ENCODE measurements at regions not wholly inside any gene's neighbourhood (a gene's known extent, or its start where the extent isn't known, plus 50 kb on each side); places are given as distances from the start of the nearest gene placed in this dataset.
A peak's percentile ranks its signal among the peaks of the same experiment; 100 is the strongest.

- TF ChIP-seq EZH2phosphoT487 (IDR thresholded peaks at IDR 0.05; ENCODE audit: borderline replicate concordance) (no peak), CTCF (conservative IDR thresholded peaks at IDR 0.05; ENCODE audit: low read length) (no peak)
- Histone ChIP-seq H2AFZ (ENCODE audit: low read length) (peak overlapping the region; percentile 22), H3K36me3 (ENCODE audit: insufficient read depth, low read length) (no peaks in the 10 kb centered on the region), H3K4me2 (ENCODE audit: low read depth, low read length, poor library complexity, severe bottlenecking) (peak overlapping the region; percentile 11), H4K20me1 (ENCODE audit: insufficient read depth, low read length, poor library complexity, severe bottlenecking) (no peaks in the 10 kb centered on the region), H3K27me3 (ENCODE audit: insufficient read depth, low read length, poor library complexity, severe bottlenecking) (no peaks in the 10 kb centered on the region), H3K9me2 (replicated peaks; ENCODE audit: low read depth, low read length) (no peaks in the 10 kb centered on the region), H3K4me1 (ENCODE audit: insufficient read depth, low read length, poor library complexity, severe bottlenecking) (peaks cover 11% of the 10 kb centered on the region), H3K4me3 (ENCODE audit: low read length, poor library complexity, severe bottlenecking) (no peak overlapping the region), H3K9me3 (ENCODE audit: insufficient read depth, low read depth, low read length) (no peaks in the 10 kb centered on the region), H3K9ac (ENCODE audit: low read depth, low read length, poor library complexity, severe bottlenecking) (peak overlapping the region; percentile 8), H3F3A (ENCODE audit: low read depth) (no peaks in the 10 kb centered on the region), H3K79me2 (ENCODE audit: insufficient read depth, low read length) (no peaks in the 10 kb centered on the region)
Measured at GRCh38 chr9:79026316-79026715, 545.4 kb upstream of the TLE4 start.

- Histone ChIP-seq H3K9ac (ENCODE audit: low read depth, low read length, poor library complexity, severe bottlenecking) (no peak overlapping the region), H3K4me3 (ENCODE audit: low read length, poor library complexity, severe bottlenecking) (no peak overlapping the region), H3F3A (ENCODE audit: low read depth) (no peaks in the 10 kb centered on the region), H3K9me2 (replicated peaks; ENCODE audit: low read depth, low read length) (no peaks in the 10 kb centered on the region), H3K27me3 (ENCODE audit: insufficient read depth, low read length, poor library complexity, severe bottlenecking) (no peaks in the 10 kb centered on the region), H3K9me3 (ENCODE audit: insufficient read depth, low read depth, low read length) (no peaks in the 10 kb centered on the region; the same call in 1 of the 2 replicates), H3K36me3 (ENCODE audit: insufficient read depth, low read length) (no peaks in the 10 kb centered on the region), H4K20me1 (ENCODE audit: insufficient read depth, low read length, poor library complexity, severe bottlenecking) (no peaks in the 10 kb centered on the region), H3K4me2 (ENCODE audit: low read depth, low read length, poor library complexity, severe bottlenecking) (no peak overlapping the region), H3K4me1 (ENCODE audit: insufficient read depth, low read length, poor library complexity, severe bottlenecking) (peaks cover 11% of the 10 kb centered on the region), H3K79me2 (ENCODE audit: insufficient read depth, low read length) (no peaks in the 10 kb centered on the region), H2AFZ (ENCODE audit: low read length) (no peak overlapping the region)
- no peak for TF ChIP-seq EZH2phosphoT487 (IDR thresholded peaks at IDR 0.05; ENCODE audit: borderline replicate concordance)
- no peak for TF ChIP-seq CTCF (conservative IDR thresholded peaks at IDR 0.05; ENCODE audit: low read length)
Measured at GRCh38 chr9:79028101-79028500, 543.7 kb upstream of the TLE4 start.

- Histone ChIP-seq H3K79me2 (ENCODE audit: insufficient read depth, low read length) (no peaks in the 10 kb centered on the region), H2AFZ (ENCODE audit: low read length) (no peak overlapping the region)
Measured at GRCh38 chr9:79034583-79034982, 537.2 kb upstream of the TLE4 start.

More at GRCh38 chr9:79034583-79034982, 537.2 kb upstream of the TLE4 start:
- Histone ChIP-seq H3K27me3 (ENCODE audit: insufficient read depth, low read length, poor library complexity, severe bottlenecking) (no peaks in the 10 kb centered on the region), H3F3A (ENCODE audit: low read depth) (no peaks in the 10 kb centered on the region), H3K4me2 (ENCODE audit: low read depth, low read length, poor library complexity, severe bottlenecking) (no peak overlapping the region), H3K4me3 (ENCODE audit: low read length, poor library complexity, severe bottlenecking) (no peak overlapping the region), H3K9me2 (replicated peaks; ENCODE audit: low read depth, low read length) (no peaks in the 10 kb centered on the region), H3K36me3 (ENCODE audit: insufficient read depth, low read length) (no peaks in the 10 kb centered on the region), H3K4me1 (ENCODE audit: insufficient read depth, low read length, poor library complexity, severe bottlenecking) (no peaks in the 10 kb centered on the region), H3K9me3 (ENCODE audit: insufficient read depth, low read depth, low read length) (no peaks in the 10 kb centered on the region; the same call in 1 of the 2 replicates), H4K20me1 (ENCODE audit: insufficient read depth, low read length, poor library complexity, severe bottlenecking) (no peaks in the 10 kb centered on the region), H3K9ac (ENCODE audit: low read depth, low read length, poor library complexity, severe bottlenecking) (no peak overlapping the region)
- TF ChIP-seq EZH2phosphoT487 (IDR thresholded peaks at IDR 0.05; ENCODE audit: borderline replicate concordance) (no peak), CTCF (conservative IDR thresholded peaks at IDR 0.05; ENCODE audit: low read length) (no peak)
